D341Med (cell line): ENCODE measurements at regions not wholly inside any gene's neighbourhood (a gene's known extent, or its start where the extent isn't known, plus 50 kb on each side); places are given as distances from the start of the nearest gene placed in this dataset.
"Not testable (repeated sequence)": the region's sequence is repeated elsewhere in the genome, so short reads cannot be mapped to it uniquely, and the experiment has no call there.

Experiments
- DNase-seq: peaks from one replicate; pipeline ENCODE4 v3.0.0; 2012; ENCODE audit warnings: low spot score

DNA sequence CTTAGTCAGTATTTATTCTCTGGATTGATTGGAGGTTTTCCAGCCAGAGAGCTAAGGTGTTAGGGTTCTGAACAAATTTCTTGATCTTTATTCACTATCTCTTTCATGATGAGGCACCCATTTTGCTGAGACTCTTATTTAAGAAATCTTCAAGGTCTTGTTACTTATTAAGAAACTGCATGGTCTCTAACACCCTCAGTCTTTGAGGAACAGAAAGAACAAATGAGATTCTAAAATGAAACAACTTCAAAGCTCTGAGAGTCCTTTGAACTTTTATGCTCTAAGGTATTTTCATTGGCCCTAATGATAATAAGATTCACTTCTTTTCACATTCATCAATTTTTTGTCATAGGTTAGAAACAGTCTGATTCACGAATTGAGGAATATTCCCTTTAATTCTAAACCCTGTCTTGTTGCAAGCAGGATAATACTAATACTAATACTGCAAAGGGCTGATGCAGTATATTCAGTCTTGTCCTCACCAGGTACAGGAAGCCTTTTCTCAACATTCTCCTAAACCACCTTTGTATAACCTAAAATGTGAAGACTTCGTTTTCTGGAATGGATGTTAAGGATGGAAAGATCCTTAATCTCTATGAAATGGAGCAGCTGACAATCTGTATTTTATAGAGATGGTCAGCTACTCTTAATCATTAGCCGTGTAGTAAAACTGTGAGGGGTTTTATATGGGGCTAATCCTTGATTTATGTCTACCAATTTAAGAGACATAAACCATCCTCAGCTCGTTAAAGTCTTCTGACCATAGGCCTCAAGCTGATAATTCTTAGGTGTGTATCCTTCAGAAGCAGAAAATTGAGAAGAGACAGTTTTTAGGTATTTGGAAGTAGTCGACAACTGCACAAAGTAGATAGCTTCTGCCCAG, 198.3 kb downstream of the OTOL1 start:
- no peak for DNase-seq

DNA sequence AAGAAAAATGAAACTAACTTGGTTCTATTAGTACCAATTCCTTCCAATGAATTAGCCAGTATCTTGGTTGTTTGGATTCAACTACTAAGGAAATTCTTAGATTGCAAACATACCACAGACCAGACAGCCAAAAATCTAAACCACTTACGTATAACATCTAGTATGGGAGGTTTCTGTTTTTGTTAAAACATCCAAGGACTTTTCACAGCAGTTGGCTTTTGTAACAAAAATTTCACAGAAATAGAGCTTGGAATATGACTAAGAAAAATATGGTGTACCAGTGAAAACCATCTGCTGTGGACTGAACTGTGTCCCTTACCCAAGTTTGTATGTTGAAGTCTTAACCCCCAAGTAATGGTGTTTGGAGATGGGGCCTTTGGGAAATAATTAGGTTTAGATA, 199.2 kb downstream of the OTOL1 start:
- no peak for DNase-seq

DNA sequence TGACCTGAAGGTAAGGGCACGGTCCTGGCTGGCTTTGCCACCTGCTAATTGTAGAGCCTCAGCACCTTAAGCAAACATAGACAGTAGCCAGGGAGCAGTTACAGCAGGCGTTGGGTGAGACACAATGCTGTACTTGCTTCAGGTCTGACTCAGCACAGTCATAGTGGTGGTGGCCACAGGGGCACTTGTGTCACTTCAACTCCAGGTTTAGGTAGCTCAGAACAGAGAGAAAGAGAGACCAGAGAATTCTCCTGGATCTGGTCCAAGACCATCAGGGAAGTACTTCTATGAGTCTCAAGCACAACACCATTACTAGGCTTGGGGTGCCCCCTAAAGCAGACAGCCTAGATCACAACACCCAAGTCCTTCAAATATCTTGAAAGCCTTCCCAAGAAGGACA, 204.4 kb downstream of the OTOL1 start:
- no peak for DNase-seq

DNA sequence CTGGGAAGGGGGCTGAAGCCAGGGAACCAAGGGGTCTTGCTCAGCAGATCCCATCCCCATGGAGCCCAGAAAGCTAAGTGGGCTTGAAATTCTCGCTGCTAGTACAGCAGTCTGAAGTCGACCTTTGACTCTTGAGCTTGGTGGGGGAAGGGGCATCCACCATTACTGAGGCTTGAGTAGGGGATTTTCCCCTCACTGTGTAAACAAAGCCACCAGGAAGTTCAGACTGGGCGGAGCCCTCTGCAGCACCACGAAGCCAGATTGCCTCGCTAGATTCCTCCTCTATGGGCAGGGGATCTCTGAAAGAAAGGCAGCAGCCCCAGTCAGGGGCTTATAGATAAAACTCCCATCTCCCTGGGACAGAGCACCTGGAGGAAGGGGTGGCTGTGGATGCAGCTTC, 210.6 kb downstream of the OTOL1 start:
- not testable (repeated sequence) for DNase-seq

DNA sequence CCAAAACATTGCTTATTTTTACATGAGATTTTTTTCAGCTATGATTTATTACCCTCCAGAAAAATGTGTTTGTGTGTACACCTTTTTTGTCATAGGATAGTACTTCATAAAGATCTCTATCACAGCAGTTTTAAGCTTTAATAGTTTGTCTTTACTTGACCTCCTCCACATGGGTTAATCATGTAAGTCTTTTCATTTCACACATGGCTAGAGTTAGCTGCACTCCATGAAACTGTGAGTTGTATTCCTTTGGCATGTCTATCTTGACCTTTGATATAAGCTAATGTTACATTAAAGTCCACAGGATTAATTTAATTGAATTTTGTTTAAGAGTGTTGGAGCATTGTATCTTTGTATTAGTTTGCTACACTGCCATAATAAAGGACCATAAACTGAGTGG, 217.1 kb downstream of the OTOL1 start:
- no peak for DNase-seq

DNA sequence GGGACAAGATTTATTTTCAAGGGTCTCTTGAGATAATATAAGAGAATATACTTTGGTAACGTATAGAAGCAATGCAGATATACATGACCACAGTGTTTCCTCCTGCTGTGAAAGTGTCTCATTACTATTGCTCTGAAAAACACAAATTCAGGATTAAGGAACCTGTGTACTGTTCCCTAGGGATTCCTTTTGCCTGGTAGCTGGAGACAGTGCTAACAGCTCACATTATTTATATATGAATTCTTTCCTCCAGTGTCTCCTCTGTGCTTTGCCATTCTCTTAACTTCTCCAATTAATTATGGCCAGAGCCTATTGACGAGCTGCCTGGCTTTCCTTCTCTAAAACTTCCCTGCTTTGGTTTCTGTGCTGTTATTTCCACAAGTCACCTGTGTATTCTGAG, 235.4 kb downstream of the OTOL1 start:
- no peak for DNase-seq

DNA sequence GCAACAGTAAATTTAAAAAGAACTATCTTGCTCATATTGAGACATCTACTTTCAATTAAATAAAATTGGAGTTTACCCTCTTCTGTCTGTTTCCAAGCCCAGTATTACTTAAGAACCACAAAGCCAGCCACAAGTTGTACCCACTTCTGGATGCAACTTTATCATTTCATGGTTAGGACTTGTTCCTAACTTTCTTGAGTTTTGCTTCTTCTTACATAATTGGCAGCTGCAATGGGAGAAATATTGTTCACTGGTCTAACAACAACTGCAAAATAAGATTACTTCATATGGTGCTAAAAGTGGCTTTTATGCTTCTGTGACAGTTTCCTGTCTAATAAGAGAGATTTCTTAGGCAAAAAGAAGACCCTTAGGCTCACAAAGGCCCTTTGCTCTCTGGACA, 240.6 kb downstream of the OTOL1 start:
- DNase-seq = no peak

DNA sequence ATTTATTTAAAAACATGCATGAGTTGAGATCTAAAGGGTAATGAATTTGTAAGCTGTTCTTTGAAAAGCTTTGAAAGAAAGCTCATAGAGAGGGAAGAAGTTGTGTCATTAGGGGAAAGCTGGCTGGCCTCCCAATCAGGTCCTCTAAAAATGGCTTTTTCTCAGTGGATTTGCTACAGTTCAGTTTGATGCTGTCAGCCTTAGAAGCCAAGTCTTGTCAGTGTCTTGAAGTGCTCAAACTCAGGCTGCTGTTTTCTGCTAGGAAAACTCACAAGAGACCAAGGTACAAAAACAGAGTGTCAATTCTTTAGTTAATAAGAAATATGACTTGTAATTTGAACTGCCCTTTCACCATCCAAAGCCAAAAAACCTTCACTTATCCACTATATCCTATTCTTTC, 243.8 kb downstream of the OTOL1 start:
- no peak for DNase-seq

DNA sequence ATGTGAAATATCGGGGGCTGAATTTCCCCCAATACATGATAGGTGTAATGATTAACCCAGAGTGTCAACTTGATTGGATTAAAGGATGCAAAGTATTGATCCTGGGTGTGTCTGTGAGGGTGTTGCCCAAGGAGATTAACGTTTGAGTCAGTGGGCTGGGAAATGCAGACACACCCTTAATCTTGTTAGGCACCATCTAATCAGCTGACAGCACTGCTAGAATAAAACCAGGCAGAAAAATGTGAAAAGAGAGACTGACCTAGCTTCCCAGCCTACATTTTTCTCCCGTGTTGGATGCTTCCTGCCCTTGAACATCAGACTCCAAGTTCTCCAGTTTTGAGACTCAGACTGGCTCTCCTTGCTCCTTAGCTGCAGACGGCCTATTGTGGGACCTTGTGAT, 247.8 kb downstream of the OTOL1 start:
- DNase-seq = no peak

DNA sequence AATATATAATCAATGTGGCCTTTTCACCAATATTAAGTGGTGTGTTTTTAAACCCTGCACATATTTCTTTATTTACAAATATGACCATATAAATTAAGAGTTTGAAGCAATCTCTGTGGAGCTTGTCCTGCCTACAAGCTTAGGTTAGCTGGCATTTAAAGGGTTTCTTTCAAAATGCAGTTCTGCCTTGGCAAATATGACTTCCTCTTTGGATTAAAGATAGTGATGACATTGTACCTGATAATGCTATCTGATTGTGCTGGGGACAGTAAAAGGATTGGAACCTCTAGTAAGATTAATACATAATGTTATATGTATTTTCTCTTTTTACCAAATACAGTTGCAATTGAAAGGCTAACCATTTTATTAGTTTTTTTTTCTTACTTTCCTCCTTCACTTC, 249.1 kb downstream of the OTOL1 start:
- no peak for DNase-seq

DNA sequence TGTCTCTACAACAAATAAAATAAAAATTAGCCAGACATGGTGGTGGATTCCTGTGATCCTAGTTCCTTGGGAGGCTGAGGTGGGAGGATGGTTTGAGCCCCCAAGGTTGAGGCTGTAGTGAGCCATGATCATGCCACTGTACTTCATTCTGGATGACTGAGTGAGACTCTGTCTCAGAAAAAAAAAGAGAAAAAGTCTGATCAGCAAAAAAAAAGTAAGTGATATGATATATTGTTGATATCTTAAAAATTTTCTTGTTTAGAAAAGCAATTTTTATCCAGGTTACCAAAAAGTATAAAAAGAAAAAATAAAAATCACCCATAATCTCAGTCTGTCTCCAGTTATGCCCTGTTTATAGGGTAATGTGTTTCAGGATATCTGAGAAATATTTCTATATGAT, 251.4 kb downstream of the OTOL1 start:
- no peak for DNase-seq

DNA sequence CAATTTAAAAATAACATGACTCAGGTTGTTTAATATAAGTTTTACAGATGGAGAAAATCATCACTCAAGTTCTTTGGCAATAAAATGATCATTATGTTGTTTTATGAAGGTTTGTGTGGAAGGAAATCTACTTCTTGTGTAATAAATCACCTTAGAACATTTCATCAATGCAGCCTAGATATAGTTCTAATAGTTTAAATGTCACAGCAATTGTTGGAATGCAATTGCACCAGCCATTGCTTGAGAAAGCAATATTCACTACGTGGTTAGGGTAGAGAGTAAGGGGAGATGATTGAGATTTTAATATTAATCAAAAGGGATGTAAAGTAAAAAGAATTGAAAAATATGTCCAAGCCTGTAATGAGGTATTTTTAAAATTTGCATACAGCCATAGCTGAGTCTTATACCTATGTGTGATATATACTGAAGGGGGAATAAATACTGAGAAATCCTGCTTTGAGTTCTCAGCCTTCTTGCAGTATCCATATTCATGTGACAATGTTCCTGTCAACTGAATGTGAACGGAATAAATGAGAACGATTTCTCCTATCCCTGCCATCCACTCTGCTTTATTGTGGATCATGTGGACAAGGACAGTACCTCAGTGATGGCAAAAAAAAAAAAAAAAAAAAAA, 257.9 kb downstream of the OTOL1 start:
- DNase-seq = no peak

DNA sequence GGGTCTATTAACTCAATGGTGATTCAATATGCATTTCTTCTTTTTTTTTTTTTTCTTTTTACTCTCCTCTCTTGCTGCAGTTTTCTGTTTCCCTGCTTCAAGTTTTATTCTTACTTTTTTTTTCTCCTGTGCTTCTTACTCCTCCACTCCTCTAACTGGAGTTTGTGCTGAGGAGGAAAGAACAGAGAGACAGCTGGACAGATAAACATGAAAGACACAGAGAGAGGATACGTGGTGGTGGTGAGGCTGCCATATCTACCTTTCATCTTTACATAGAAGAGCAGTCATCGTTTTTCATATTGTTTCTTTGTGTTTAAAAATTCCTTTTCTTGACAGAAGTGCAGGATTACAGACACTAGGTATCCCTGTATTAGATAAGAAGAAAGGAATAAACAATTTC, 262.8 kb downstream of the OTOL1 start:
- DNase-seq = no peak

DNA sequence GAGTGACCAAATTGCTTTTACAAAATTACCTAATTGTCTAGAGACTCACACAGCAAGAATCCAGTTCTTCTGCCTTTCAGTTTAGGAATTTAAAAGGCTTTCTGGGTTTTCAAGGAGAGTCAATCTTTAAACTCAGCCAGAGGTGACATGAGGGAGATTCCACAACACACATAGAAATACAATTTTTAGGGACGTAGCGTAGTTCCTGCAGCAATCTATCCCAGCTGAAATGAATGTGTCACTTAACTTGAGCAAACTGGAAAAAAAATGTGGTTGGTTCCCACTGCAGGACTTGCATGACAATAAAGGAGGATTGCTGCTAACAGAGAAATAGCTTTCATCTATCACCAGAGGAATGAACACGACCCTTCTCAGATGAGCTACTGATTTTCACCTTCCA, 269.7 kb downstream of the OTOL1 start:
- no peak for DNase-seq

DNA sequence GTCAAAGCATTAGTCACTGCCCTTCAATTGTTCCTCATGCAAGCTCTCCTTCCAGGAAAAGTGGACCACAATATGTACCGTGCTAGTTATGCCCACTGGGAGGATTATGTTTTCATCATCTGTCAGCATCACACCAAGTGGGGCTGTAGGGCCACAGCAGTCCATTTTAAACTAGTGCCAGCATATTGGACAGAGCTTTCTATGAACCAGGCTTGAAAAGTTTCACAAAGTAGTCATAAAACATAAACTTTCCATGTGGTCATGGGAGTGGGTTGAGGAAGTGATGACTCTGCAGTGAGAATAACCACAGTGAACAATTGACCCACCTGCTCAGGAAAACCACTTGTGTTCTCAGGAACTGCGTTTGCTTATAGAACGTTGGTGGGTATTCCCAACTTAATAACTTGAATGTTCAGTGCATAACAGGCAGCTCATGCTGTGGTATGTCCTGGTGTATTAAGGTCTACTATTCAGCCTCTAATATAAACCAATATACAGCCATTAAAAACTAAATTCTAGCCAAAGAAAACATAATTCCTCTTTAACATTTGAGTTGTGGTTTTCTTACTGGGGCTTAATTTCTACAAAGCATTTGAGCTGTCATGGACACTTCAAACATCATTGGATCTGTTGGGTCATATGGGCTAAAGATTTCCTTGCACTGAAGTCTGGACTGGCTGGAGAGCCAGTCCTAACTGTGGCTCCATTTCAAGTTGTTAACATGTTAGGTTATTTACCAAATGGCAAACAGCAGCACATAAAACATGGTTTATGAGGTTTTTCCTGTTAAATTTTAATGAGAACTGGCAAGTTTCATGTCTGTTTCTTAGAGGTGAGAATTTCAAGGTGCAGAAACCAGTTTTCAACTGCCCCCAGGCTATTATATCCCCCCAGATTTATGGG, 274.1 kb downstream of the OTOL1 start:
- no peak for DNase-seq

DNA sequence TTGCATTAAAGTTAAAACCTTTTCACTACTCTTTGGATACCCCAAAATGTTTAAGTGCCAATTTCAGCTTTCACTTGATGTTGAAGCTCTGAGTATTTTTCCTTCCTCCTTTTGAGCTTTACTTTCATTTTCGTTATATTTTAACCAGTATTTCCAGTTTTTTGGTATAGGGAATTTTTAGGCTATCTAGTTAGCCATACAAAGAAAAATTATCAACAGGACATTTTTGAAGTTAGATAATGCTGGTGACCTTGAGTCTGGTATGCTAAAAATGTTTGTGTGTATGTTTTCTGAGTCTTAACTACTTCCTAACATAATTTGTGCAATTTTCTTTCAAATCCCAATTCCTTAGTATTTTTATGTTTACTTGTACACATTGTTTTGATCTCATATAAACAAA, 284.8 kb downstream of the OTOL1 start:
- no peak for DNase-seq

DNA sequence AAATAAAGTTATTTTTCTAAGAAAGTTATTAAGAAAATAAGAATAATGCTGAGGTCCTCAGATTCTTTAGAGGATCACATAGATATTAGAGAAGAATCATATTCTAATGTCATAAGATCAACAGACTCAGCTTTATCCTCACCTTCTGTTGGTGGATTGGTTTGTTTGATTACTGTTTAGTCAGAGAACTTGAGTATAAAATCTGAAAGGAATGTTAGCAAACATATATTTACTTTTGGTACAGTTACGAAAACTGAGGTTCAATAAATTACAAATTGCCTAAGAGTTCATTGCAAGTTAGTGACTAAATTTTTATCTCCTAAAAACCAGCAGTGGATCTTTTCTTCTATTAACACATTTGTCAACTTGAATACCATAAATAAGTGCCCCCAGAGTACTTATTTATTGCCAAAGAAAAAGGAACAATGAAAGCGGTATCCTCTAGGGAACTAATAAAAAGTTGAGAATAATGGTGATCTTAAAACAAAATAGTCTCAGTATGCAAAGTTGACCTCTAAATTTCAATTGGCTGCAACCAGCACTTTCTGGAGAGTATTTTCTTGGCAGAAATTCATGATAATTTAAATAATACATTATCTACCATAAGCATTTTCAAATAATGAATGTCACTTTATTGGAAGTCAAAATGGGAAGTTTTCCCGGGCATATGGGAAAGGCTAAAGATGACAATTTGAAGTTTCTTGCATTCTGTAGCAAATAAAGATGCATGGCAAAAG, 296.8 kb downstream of the OTOL1 start:
- DNase-seq = no peak

DNA sequence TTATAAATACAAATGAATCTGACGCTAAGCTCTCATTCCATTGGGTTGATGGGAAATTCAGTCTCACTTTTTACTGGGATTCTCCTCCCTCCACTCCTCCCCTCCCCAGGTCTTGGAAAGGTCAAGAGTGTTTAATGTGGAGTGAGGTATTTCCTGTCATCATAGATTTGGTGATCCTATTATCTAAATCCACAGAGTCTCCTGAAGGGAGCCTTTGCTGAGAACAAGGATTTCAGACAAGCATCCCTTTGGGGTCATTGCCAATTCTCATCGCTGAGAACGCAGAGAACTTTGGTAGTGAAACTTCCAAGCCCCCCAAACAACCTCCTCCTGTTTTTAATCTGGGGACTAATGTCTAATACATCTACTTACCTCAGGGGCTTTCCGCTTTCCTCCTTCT, 297.9 kb downstream of the OTOL1 start:
- DNase-seq = no peak

DNA sequence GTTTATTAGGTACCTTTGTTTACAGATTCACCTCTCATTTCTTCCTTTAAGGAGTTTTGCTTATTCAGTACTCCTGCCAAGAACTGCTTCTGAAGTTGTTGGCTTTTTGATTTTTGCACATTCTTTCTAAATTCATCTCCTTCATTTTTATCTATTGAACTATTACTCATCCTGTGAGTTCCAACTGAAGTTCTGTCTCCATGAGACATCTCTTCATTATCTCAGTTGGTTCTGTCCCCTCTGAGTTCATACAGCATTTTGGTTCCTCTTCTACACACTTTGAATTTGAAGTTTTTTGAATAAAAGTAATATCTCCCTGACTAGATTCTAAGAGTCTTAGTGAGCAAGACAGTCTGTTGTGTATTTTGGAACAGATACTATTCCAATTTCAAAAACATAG, 299.7 kb downstream of the OTOL1 start:
- DNase-seq = no peak

DNA sequence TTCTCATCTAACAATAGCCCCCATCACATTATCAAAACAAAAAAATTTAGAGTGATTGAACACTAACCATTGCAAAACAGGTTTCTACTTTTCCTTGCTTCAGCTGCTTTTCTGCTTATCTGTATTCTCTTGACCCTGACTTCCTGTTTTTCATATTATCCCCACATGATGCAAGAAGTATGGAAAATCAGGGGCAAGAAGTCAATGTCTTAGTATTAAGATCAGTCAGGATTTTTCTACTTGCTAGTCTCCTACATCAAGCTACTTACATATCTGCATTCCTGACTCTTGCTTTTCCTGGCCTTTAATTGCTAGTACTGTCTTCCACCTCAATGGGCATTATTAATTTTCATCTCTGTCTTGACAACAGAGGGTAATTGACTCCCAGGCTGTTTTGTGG, 300.2 kb downstream of the OTOL1 start:
- no peak for DNase-seq

DNA sequence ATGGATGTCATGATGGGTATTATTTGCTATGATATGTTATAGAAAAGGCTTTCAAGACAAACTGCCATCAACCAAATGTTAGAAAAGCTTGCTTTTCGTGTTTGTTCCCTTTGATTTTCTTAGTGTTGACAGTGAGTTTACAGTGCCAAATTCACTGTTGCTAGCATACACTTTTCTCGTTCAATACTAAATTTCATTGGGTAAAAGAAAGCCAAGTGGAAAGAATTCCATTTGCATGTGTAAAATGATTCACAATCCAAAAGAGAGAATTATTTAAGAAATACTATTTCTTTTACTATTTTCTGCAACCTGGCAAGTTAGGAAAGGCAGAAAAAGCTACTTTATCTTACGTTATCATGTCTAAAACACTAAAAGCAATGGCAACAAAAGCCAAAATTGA, 301.4 kb downstream of the OTOL1 start:
- no peak for DNase-seq

DNA sequence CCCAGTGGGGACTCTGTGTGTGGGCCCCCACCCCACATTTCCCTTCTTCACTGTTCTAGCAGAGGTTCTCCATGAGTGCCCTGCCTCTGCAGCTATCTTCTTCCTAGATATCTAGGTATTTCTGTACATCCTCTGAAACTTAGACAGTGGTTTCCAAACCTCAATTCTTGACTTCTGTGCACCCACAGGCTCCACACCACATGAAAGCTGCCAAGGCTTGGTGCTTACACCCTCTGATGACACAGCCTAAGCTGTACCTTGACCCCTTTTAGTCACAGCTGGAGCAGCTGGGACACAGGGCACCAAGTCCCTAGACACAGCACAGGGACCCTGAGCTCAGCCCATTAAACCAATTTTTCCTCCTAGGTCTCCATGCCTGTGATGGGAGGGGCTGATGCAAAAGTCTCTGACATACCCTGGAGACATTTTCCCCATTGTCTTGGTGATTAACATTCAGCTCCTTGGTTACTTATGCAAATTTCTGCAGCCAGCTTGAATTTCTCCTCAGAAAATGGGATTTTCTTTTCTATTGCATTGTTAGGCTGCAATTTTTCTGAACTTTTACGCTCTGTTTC, 304.5 kb downstream of the OTOL1 start:
- no peak for DNase-seq
